ENCODE measurements at regions not wholly inside any gene's neighbourhood (a gene's known extent, or its start where the extent isn't known, plus 50 kb on each side); places are given as distances from the start of the nearest gene placed in this dataset.

- DNase-seq (ENCODE audit: low spot score) (no peak), FAIRE-seq (no peak)
Measured at GRCh38 chr2:201968476-201968875, 65.2 kb upstream of the FZD7 start.

GRCh38 chr2:201969241-201969937 is 64.3 kb upstream of the FZD7 start:
- no peak for FAIRE-seq
- no peak for DNase-seq (ENCODE audit: low spot score)

GRCh38 chr2:201969938-201970785 is 63.5 kb upstream of the FZD7 start:
- FAIRE-seq, result no peak

GRCh38 chr2:201970786-201971108 is 62.9 kb upstream of the FZD7 start:
- FAIRE-seq (no peak), DNase-seq (ENCODE audit: low spot score) (no peak)

More at GRCh38 chr2:201969938-201970785, 63.5 kb upstream of the FZD7 start:
- DNase-seq (ENCODE audit: low spot score), result peak; percentile 42

GRCh38 chr2:201971531-201972228 is 62.0 kb upstream of the FZD7 start:
- FAIRE-seq, result no peak
- peak; percentile 72 for DNase-seq (ENCODE audit: low spot score)

GRCh38 chr2:201972621-201973255 is 60.9 kb upstream of the FZD7 start:
- DNase-seq (ENCODE audit: low spot score) (no peak), FAIRE-seq (no peak)

- DNase-seq (ENCODE audit: low spot score), result no peak
- FAIRE-seq, result no peak
Measured at GRCh38 chr2:201973305-201973928, 60.2 kb upstream of the FZD7 start.

- no peak for DNase-seq (ENCODE audit: low spot score)
- FAIRE-seq, result no peak
Measured at GRCh38 chr2:201974171-201975100, 59.2 kb upstream of the FZD7 start.

GRCh38 chr2:201975434-201975833 is 58.2 kb upstream of the FZD7 start:
- DNase-seq (ENCODE audit: low spot score), result no peak
- no peak for FAIRE-seq

- DNase-seq (ENCODE audit: low spot score) (no peak), FAIRE-seq (no peak)
Measured at GRCh38 chr2:201975964-201976612, 57.6 kb upstream of the FZD7 start.

- DNase-seq (ENCODE audit: low spot score) (no peak), FAIRE-seq (no peak)
Measured at GRCh38 chr2:201977651-201978050, 56.0 kb upstream of the FZD7 start.

GRCh38 chr2:201978333-201978732 is 55.3 kb upstream of the FZD7 start:
- DNase-seq (ENCODE audit: low spot score) (no peak), FAIRE-seq (no peak)

- DNase-seq (ENCODE audit: low spot score), result no peak
- no peak for FAIRE-seq
Measured at GRCh38 chr2:201978986-201979385, 54.7 kb upstream of the FZD7 start.

GRCh38 chr2:201980389-201980821 is 53.2 kb upstream of the FZD7 start:
- no peak for DNase-seq (ENCODE audit: low spot score)
- FAIRE-seq, result no peak

GRCh38 chr2:201980946-201981345 is 52.7 kb upstream of the FZD7 start:
- DNase-seq (ENCODE audit: low spot score) (no peak), FAIRE-seq (no peak)

GRCh38 chr2:201983174-201983573 is 50.5 kb upstream of the FZD7 start:
- no peak for DNase-seq (ENCODE audit: low spot score)
- FAIRE-seq, result no peak

GRCh38 chr2:201983800-201984199 is 49.9 kb upstream of the FZD7 start:
- no peak for DNase-seq (ENCODE audit: low spot score)
- no peak for FAIRE-seq
